ENCODE measurements at regions not wholly inside any gene's neighbourhood (a gene's known extent, or its start where the extent isn't known, plus 50 kb on each side); places are given as distances from the start of the nearest gene placed in this dataset.

DNA sequence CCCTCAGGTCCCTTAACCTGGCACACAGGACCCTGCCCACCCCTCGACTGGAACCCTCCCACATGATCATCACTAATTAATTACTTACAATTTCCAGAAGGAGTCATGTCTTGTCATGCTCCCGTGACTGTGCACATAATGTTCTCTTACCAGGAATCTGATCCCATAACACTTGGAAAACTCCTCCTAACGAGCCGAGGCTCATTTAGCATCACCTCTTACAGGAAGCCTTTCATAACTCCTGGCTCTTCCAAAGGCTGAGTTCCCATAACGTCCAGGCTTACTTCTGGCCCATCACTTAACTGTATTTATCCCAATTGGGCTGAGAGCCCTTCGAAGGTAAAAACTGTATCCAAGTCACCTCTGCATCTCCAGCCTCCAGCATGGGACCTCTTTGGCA, 147.9 kb upstream of the JUN start:
- Histone ChIP-seq H3K27ac (ENCODE audit: low read depth, low read length) (peak overlapping the region; percentile 21), H3K27me3 (ENCODE audit: control insufficient read depth, insufficient read depth, low read length) (no peaks in the 10 kb centered on the region), H3K9me3 (ENCODE audit: control insufficient read depth, insufficient read depth, low read length) (no peaks in the 10 kb centered on the region; the same call in 1 of the 2 replicates), H3K4me3 (ENCODE audit: low read depth, low read length) (no peak overlapping the region)
- CTCF ChIA-PET: no interaction called here
- POLR2A ChIA-PET: no interaction called here
- TF ChIP-seq, protein P1, sequence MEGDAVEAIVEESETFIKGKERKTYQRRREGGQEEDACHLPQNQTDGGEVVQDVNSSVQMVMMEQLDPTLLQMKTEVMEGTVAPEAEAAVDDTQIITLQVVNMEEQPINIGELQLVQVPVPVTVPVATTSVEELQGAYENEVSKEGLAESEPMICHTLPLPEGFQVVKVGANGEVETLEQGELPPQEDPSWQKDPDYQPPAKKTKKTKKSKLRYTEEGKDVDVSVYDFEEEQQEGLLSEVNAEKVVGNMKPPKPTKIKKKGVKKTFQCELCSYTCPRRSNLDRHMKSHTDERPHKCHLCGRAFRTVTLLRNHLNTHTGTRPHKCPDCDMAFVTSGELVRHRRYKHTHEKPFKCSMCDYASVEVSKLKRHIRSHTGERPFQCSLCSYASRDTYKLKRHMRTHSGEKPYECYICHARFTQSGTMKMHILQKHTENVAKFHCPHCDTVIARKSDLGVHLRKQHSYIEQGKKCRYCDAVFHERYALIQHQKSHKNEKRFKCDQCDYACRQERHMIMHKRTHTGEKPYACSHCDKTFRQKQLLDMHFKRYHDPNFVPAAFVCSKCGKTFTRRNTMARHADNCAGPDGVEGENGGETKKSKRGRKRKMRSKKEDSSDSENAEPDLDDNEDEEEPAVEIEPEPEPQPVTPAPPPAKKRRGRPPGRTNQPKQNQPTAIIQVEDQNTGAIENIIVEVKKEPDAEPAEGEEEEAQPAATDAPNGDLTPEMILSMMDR (IDR thresholded peaks at IDR 0.05; ENCODE audit: low read depth, low read length): no peak
- DNase-seq (ENCODE audit: low read depth, low spot score): no peak

GRCh38 chr1:58932859-58933598, 149.2 kb upstream of the JUN start:
- peak overlapping the region; percentile 43 for H3K27ac ChIP-seq (ENCODE audit: low read depth, low read length)
- no peaks in the 10 kb centered on the region; the same call in 1 of the 2 replicates for H3K9me3 ChIP-seq (ENCODE audit: control insufficient read depth, insufficient read depth, low read length)
- H3K27me3 ChIP-seq (ENCODE audit: control insufficient read depth, insufficient read depth, low read length): no peaks in the 10 kb centered on the region
- POLR2A ChIA-PET: interaction anchor here (1.0 kb wide), 1 partner anchor 50 kb away, joined by 3 read pairs; no protein-coding TSS in a partner anchor
- no peak for DNase-seq (ENCODE audit: low read depth, low spot score)
- CTCF ChIA-PET: no interaction called here
- TF ChIP-seq, protein P1 (IDR thresholded peaks at IDR 0.05; ENCODE audit: low read depth, low read length): no peak
- H3K4me3 ChIP-seq (ENCODE audit: low read depth, low read length): no peak overlapping the region

DNA sequence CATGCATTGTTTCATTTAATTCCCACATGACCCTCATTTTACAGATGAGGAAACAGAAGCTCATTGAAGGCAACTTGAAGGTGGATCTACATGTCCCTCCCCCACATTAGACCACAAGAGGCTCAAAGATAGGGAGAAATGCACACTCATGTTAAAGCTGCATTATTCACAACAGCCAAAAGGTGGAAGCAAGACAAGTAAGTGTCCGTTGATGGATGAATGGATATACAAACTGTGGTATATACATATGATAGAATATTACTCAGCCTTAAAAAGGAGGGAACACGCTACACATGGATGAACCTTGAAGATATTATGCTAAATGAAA, 149.7 kb upstream of the JUN start:
- no peaks in the 10 kb centered on the region for H3K27me3 ChIP-seq (ENCODE audit: control insufficient read depth, insufficient read depth, low read length)
- ChIA-PET CTCF (no interaction called here), POLR2A (interaction anchor here (1.0 kb wide), 1 partner anchor 51 kb away, joined by 3 read pairs; no protein-coding TSS in a partner anchor)
- no peaks in the 10 kb centered on the region; the same call in 1 of the 2 replicates for H3K9me3 ChIP-seq (ENCODE audit: control insufficient read depth, insufficient read depth, low read length)
- TF ChIP-seq, protein P1 (IDR thresholded peaks at IDR 0.05; ENCODE audit: low read depth, low read length): no peak
- DNase-seq (ENCODE audit: low read depth, low spot score): no peak
- no peak overlapping the region for H3K27ac ChIP-seq (ENCODE audit: low read depth, low read length)
- no peak overlapping the region for H3K4me3 ChIP-seq (ENCODE audit: low read depth, low read length)

DNA sequence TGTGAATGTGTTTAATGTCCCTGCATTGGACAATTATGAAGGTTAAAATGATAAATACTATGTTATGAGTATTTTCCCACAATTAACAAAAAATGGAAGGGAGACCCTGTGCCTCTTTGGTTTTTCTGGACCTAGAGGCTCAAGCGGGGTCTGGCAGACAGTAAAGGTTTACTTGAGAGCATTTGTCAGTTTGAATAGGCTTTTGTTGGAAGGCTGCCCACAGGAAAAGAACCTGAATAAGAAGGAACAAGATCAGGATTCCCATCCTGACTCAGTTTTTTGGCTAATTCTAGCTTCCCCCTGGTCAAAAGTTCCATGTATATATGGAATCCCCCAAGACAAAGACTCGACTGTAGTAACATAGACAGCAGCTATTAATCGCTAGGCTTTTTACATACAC, 150.9 kb upstream of the JUN start:
- CTCF ChIA-PET: no interaction called here
- no peak overlapping the region for H3K27ac ChIP-seq (ENCODE audit: low read depth, low read length)
- POLR2A ChIA-PET: no interaction called here
- no peak overlapping the region for H3K4me3 ChIP-seq (ENCODE audit: low read depth, low read length)
- H3K9me3 ChIP-seq (ENCODE audit: control insufficient read depth, insufficient read depth, low read length): no peaks in the 10 kb centered on the region; the same call in 1 of the 2 replicates
- no peaks in the 10 kb centered on the region for H3K27me3 ChIP-seq (ENCODE audit: control insufficient read depth, insufficient read depth, low read length)
- TF ChIP-seq, protein P1 (IDR thresholded peaks at IDR 0.05; ENCODE audit: low read depth, low read length): no peak
- no peak for DNase-seq (ENCODE audit: low read depth, low spot score)

GRCh38 chr1:58936973-58937372, 153.1 kb upstream of the JUN start:
- no peak for DNase-seq (ENCODE audit: low read depth, low spot score)
- H3K4me3 ChIP-seq (ENCODE audit: low read depth, low read length): no peak overlapping the region
- H3K27me3 ChIP-seq (ENCODE audit: control insufficient read depth, insufficient read depth, low read length): no peaks in the 10 kb centered on the region
- TF ChIP-seq, protein P1 (IDR thresholded peaks at IDR 0.05; ENCODE audit: low read depth, low read length): no peak
- ChIA-PET CTCF (interaction anchor here (0.5 to 0.6 kb wide), 2 partner anchors 173 to 819 kb away, joined by 3 to 4 read pairs; no protein-coding TSS in a partner anchor), POLR2A (no interaction called here)
- no peaks in the 10 kb centered on the region for H3K9me3 ChIP-seq (ENCODE audit: control insufficient read depth, insufficient read depth, low read length)
- H3K27ac ChIP-seq (ENCODE audit: low read depth, low read length): no peak overlapping the region

All from AG04450 (cell line).